HG03175 (cell line): ENCODE measurements at regions not wholly inside any gene's neighbourhood (a gene's known extent, or its start where the extent isn't known, plus 50 kb on each side); places are given as distances from the start of the nearest gene placed in this dataset.

Source experiments
- ATAC-seq: cut with Tn5 transposase; IDR thresholded peaks from one replicate; pipeline ENCODE4 v1.9.1; 2021; ENCODE audit warnings: mild to moderate bottlenecking, moderate library complexity; ENCODE audit not compliant: unreplicated experiment

- ATAC-seq = no peak
Observed at GRCh38 chr1:199669916-199670315, 357.6 kb upstream of the NR5A2 start.

GRCh38 chr1:199671684-199672083 is 355.8 kb upstream of the NR5A2 start:
- ATAC-seq = no peak

GRCh38 chr1:199675937-199676336 is 351.6 kb upstream of the NR5A2 start:
- ATAC-seq = no peak

GRCh38 chr1:199678771-199679170 is 348.7 kb upstream of the NR5A2 start:
- ATAC-seq = no peak

GRCh38 chr1:199682081-199682480 is 345.4 kb upstream of the NR5A2 start:
- ATAC-seq = no peak

GRCh38 chr1:199684686-199685273 is 342.7 kb upstream of the NR5A2 start:
- ATAC-seq = peak; percentile 91

GRCh38 chr1:199685369-199685768 is 342.1 kb upstream of the NR5A2 start:
- ATAC-seq = no peak

- no peak for ATAC-seq
Observed at GRCh38 chr1:199687321-199687720, 340.2 kb upstream of the NR5A2 start.

- no peak for ATAC-seq
Observed at GRCh38 chr1:199688133-199688676, 339.3 kb upstream of the NR5A2 start.

- no peak for ATAC-seq
Observed at GRCh38 chr1:199688774-199689173, 338.7 kb upstream of the NR5A2 start.

- no peak for ATAC-seq
Observed at GRCh38 chr1:199690496-199690895, 337.0 kb upstream of the NR5A2 start.

GRCh38 chr1:199691540-199691939 is 336.0 kb upstream of the NR5A2 start:
- ATAC-seq = no peak

- ATAC-seq = no peak
Observed at GRCh38 chr1:199693724-199694123, 333.8 kb upstream of the NR5A2 start.

GRCh38 chr1:199696225-199696624 is 331.3 kb upstream of the NR5A2 start:
- no peak for ATAC-seq

GRCh38 chr1:199698222-199698621 is 329.3 kb upstream of the NR5A2 start:
- ATAC-seq = no peak

GRCh38 chr1:199700551-199700950 is 327.0 kb upstream of the NR5A2 start:
- ATAC-seq = no peak

GRCh38 chr1:199701726-199702125 is 325.8 kb upstream of the NR5A2 start:
- no peak for ATAC-seq

GRCh38 chr1:199704231-199704630 is 323.3 kb upstream of the NR5A2 start:
- no peak for ATAC-seq

- no peak for ATAC-seq
Observed at GRCh38 chr1:199705825-199706224, 321.7 kb upstream of the NR5A2 start.

- no peak for ATAC-seq
Observed at GRCh38 chr1:199706826-199707606, 320.5 kb upstream of the NR5A2 start.

GRCh38 chr1:199710974-199711373 is 316.5 kb upstream of the NR5A2 start:
- no peak for ATAC-seq

GRCh38 chr1:199716729-199717128 is 310.8 kb upstream of the NR5A2 start:
- no peak for ATAC-seq
